Loucy (cell line): ENCODE measurements at regions not wholly inside any gene's neighbourhood (a gene's known extent, or its start where the extent isn't known, plus 50 kb on each side); places are given as distances from the start of the nearest gene placed in this dataset.

Experiments used
- H2AFZ ChIP-seq: fragments of 200-600 bp; sonication (generic); 2 replicates; pipeline ENCODE4 v1.6.0; 2016; ENCODE audit warnings: antibody characterized with exemption, mild to moderate bottlenecking, low read length, moderate library complexity
- H3F3A ChIP-seq: fragments of 200-600 bp; 2 replicates; pipeline ENCODE4 v1.6.0; 2016; ENCODE audit warnings: antibody characterized with exemption, low read depth, mild to moderate bottlenecking
- H3K27me3 ChIP-seq: fragments of 200-600 bp; sonication (generic); 2 replicates; pipeline ENCODE4 v1.6.1; 2014; ENCODE audit warnings: low read length, mild to moderate bottlenecking; ENCODE audit not compliant: insufficient read depth, poor library complexity, severe bottlenecking
- H3K36me3 ChIP-seq: fragments of 200-600 bp; sonication (generic); 2 replicates; pipeline ENCODE4 v1.6.1; 2016; ENCODE audit warnings: low read length; ENCODE audit not compliant: insufficient read depth
- H3K4me1 ChIP-seq: fragments of 200-600 bp; sonication (generic); 2 replicates; pipeline ENCODE4 v1.5.1; 2014; ENCODE audit warnings: low read length, mild to moderate bottlenecking; ENCODE audit not compliant: insufficient read depth, poor library complexity, severe bottlenecking
- H3K4me2 ChIP-seq: fragments of 200-600 bp; sonication (generic); 2 replicates; pipeline ENCODE4 v1.6.0; 2014; ENCODE audit warnings: antibody characterized with exemption, low read length, low read depth, mild to moderate bottlenecking; ENCODE audit not compliant: poor library complexity, severe bottlenecking
- H3K4me3 ChIP-seq: fragments of 200-600 bp; sonication (generic); 2 replicates; pipeline ENCODE4 v1.5.1; 2014; ENCODE audit warnings: low read length, mild to moderate bottlenecking, mixed read lengths; ENCODE audit not compliant: poor library complexity, severe bottlenecking
- H3K79me2 ChIP-seq: fragments of 200-600 bp; sonication (generic); 2 replicates; pipeline ENCODE4 v1.6.1; 2014; ENCODE audit warnings: low read length; ENCODE audit not compliant: insufficient read depth
- H3K9ac ChIP-seq: fragments of 200-600 bp; sonication (generic); 2 replicates; pipeline ENCODE4 v1.6.0; 2014; ENCODE audit warnings: mild to moderate bottlenecking, low read depth, low read length, moderate library complexity; ENCODE audit not compliant: poor library complexity, severe bottlenecking
- H3K9me2 ChIP-seq: fragments of 200-600 bp; sonication (generic); replicated peaks from 2 replicates; pipeline ENCODE4 v1.6.1; 2016; ENCODE audit warnings: low read depth, low read length, mixed read lengths
- H3K9me3 ChIP-seq: fragments of 200-600 bp; sonication (generic); 2 replicates; pipeline ENCODE4 v1.6.1; 2014; ENCODE audit warnings: mild to moderate bottlenecking, antibody characterized with exemption, low read length, low read depth; ENCODE audit not compliant: insufficient read depth
- H4K20me1 ChIP-seq: fragments of 200-600 bp; sonication (generic); 2 replicates; pipeline ENCODE4 v1.6.0; 2014; ENCODE audit warnings: antibody characterized with exemption, low read length, mild to moderate bottlenecking; ENCODE audit not compliant: insufficient read depth, poor library complexity, severe bottlenecking
- EZH2phosphoT487 ChIP-seq: fragments of 200-600 bp; IDR thresholded peaks from 2 replicates; pipeline ENCODE4 v1.6.1; 2018; ENCODE audit warnings: antibody characterized with exemption, mild to moderate bottlenecking, moderate library complexity, borderline replicate concordance
- TF ChIP-seq, protein P1 (sequence below): fragments of 200-600 bp; sonication (generic); conservative IDR thresholded peaks from 2 replicates; pipeline ENCODE4 v1.5.1; 2014; ENCODE audit warnings: mild to moderate bottlenecking, antibody characterized with exemption, low read length

DNA sequence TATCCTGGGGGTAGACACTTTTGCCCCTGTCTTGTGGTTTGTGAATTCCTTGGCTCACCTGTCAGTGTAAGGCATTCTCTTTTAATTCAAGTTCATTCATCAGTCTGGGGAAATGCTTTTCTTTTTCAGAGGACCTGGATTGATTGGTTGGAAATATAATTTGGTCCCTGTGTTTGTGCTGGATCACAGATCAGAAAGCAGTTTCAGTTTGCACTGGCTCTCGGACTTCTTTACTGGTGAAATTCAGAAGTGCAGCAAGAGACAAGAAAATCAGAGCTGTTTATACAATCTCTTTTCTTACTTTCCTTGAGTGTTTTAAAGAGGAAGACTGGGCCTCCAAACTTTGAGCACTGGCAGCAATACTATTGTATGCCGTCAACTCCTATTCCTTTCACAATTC is 161.8 kb upstream of the KCNJ16 start:
- TF ChIP-seq, protein P1, sequence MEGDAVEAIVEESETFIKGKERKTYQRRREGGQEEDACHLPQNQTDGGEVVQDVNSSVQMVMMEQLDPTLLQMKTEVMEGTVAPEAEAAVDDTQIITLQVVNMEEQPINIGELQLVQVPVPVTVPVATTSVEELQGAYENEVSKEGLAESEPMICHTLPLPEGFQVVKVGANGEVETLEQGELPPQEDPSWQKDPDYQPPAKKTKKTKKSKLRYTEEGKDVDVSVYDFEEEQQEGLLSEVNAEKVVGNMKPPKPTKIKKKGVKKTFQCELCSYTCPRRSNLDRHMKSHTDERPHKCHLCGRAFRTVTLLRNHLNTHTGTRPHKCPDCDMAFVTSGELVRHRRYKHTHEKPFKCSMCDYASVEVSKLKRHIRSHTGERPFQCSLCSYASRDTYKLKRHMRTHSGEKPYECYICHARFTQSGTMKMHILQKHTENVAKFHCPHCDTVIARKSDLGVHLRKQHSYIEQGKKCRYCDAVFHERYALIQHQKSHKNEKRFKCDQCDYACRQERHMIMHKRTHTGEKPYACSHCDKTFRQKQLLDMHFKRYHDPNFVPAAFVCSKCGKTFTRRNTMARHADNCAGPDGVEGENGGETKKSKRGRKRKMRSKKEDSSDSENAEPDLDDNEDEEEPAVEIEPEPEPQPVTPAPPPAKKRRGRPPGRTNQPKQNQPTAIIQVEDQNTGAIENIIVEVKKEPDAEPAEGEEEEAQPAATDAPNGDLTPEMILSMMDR, result no peak
- TF ChIP-seq EZH2phosphoT487, result no peak
- Histone ChIP-seq H3F3A (no peaks in the 10 kb centered on the region), H4K20me1 (no peaks in the 10 kb centered on the region), H3K27me3 (no peaks in the 10 kb centered on the region), H2AFZ (no peak overlapping the region), H3K79me2 (no peaks in the 10 kb centered on the region), H3K9ac (no peak overlapping the region), H3K9me2 (no peaks in the 10 kb centered on the region), H3K36me3 (no peaks in the 10 kb centered on the region), H3K4me2 (no peak overlapping the region), H3K9me3 (no peaks in the 10 kb centered on the region), H3K4me1 (no peaks in the 10 kb centered on the region), H3K4me3 (no peak overlapping the region)

DNA sequence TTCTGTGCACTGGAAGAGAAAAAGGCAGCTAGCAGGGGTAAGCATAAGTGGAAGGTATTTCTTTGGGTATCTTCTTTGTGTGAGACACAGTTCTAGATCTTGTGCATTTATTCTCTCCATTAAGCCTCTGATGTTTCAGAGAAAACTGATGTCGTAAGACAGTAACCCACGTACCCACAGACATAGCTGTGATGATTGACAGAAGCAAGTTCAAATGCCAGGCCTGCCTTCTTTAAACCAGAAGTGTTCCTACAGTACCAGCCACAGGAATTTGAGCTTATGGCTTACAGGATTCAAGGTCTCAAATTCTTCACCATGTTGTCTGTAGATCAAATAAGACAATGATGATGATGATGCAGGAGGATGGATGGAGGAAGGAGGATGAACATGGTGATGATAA is 161.4 kb upstream of the KCNJ16 start:
- no peaks in the 10 kb centered on the region for H3K4me1 ChIP-seq
- no peaks in the 10 kb centered on the region for H3K9me2 ChIP-seq
- no peak overlapping the region for H3K4me3 ChIP-seq
- H2AFZ ChIP-seq, result no peak overlapping the region
- no peaks in the 10 kb centered on the region for H4K20me1 ChIP-seq
- H3K9ac ChIP-seq, result no peak overlapping the region
- TF ChIP-seq, protein P1, result no peak
- TF ChIP-seq EZH2phosphoT487, result no peak
- H3F3A ChIP-seq, result no peaks in the 10 kb centered on the region
- no peaks in the 10 kb centered on the region for H3K27me3 ChIP-seq
- no peaks in the 10 kb centered on the region for H3K9me3 ChIP-seq
- H3K79me2 ChIP-seq, result no peaks in the 10 kb centered on the region
- H3K4me2 ChIP-seq, result no peak overlapping the region
- no peaks in the 10 kb centered on the region for H3K36me3 ChIP-seq

DNA sequence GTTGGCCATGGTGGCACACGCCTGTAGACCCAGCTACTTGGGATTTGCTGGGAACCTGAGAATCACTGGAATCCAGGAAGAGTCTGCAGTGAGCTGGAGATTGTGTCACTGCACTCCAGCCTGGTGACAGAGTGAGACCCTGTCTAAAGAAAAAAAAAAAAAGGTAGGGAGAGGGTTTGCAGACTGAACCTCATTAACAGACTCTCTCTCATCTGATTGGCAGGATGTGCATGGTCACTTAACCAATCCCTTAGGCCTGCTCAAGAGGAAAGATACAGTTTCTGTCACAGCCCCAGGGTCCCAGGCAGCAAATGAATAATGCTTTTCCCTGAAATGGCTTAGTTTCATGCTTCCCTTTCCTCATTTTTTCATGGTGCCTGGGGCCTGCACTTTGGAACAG is 160.5 kb upstream of the KCNJ16 start:
- H3K4me1 ChIP-seq, result no peaks in the 10 kb centered on the region
- H3K4me2 ChIP-seq, result no peak overlapping the region
- H3K27me3 ChIP-seq, result no peaks in the 10 kb centered on the region
- H3F3A ChIP-seq, result no peaks in the 10 kb centered on the region
- no peaks in the 10 kb centered on the region for H3K79me2 ChIP-seq
- no peak overlapping the region for H2AFZ ChIP-seq
- H3K9ac ChIP-seq, result no peak overlapping the region
- H3K36me3 ChIP-seq, result no peaks in the 10 kb centered on the region
- TF ChIP-seq, protein P1, result no peak
- TF ChIP-seq EZH2phosphoT487, result no peak
- no peaks in the 10 kb centered on the region for H3K9me3 ChIP-seq
- no peak overlapping the region for H3K4me3 ChIP-seq
- H3K9me2 ChIP-seq, result no peaks in the 10 kb centered on the region
- H4K20me1 ChIP-seq, result no peaks in the 10 kb centered on the region
